ENCODE measurements at regions not wholly inside any gene's neighbourhood (a gene's known extent, or its start where the extent isn't known, plus 50 kb on each side); places are given as distances from the start of the nearest gene placed in this dataset.
"Not testable (repeated sequence)": the region's sequence is repeated elsewhere in the genome, so short reads cannot be mapped to it uniquely, and the experiment has no call there.

- DNase-seq (ENCODE audit: low spot score) (no peak), FAIRE-seq (no peak)
These were observed 1674.9 kb downstream of the REEP3 start for GRCh38 chr10:65196111-65196510.

GRCh38 chr10:65197935-65198334, 1676.7 kb downstream of the REEP3 start:
- FAIRE-seq, result no peak

GRCh38 chr10:65201491-65201890, 1680.3 kb downstream of the REEP3 start:
- FAIRE-seq (no peak), DNase-seq (ENCODE audit: low spot score) (no peak)

More at GRCh38 chr10:65197935-65198334, 1676.7 kb downstream of the REEP3 start:
- DNase-seq (ENCODE audit: low spot score), result no peak

- no peak for DNase-seq (ENCODE audit: low spot score)
- FAIRE-seq, result no peak
These were observed 1683.8 kb downstream of the REEP3 start for GRCh38 chr10:65204999-65205398.

GRCh38 chr10:65213170-65213569, 1692.0 kb downstream of the REEP3 start:
- DNase-seq (ENCODE audit: low spot score) (no peak), FAIRE-seq (no peak)

GRCh38 chr10:65219444-65219843, 1698.2 kb downstream of the REEP3 start:
- no peak for DNase-seq (ENCODE audit: low spot score)
- no peak for FAIRE-seq

- FAIRE-seq (no peak), DNase-seq (ENCODE audit: low spot score) (no peak)
These were observed 1694.7 kb upstream of the LRRTM3 start for GRCh38 chr10:65231148-65231547.

- DNase-seq (ENCODE audit: low spot score) (no peak), FAIRE-seq (no peak)
These were observed 1691.6 kb upstream of the LRRTM3 start for GRCh38 chr10:65234261-65234660.

GRCh38 chr10:65235266-65235665, 1690.6 kb upstream of the LRRTM3 start:
- FAIRE-seq (no peak), DNase-seq (ENCODE audit: low spot score) (no peak)

- DNase-seq (ENCODE audit: low spot score) (no peak), FAIRE-seq (no peak)
These were observed 1690.0 kb upstream of the LRRTM3 start for GRCh38 chr10:65235846-65236245.

- DNase-seq (ENCODE audit: low spot score) (no peak), FAIRE-seq (no peak)
These were observed 1660.3 kb upstream of the LRRTM3 start for GRCh38 chr10:65265451-65265954.

- FAIRE-seq; DNase-seq (ENCODE audit: low spot score): not testable (repeated sequence)
These were observed 1656.3 kb upstream of the LRRTM3 start for GRCh38 chr10:65269551-65269950.

- DNase-seq (ENCODE audit: low spot score) (no peak), FAIRE-seq (no peak)
These were observed 1654.9 kb upstream of the LRRTM3 start for GRCh38 chr10:65270969-65271368.

- FAIRE-seq, result no peak
- DNase-seq (ENCODE audit: low spot score), result no peak
These were observed 1652.7 kb upstream of the LRRTM3 start for GRCh38 chr10:65273115-65273514.

GRCh38 chr10:65275296-65275695, 1650.5 kb upstream of the LRRTM3 start:
- FAIRE-seq, result no peak
- DNase-seq (ENCODE audit: low spot score), result no peak

- DNase-seq (ENCODE audit: low spot score), result no peak
- FAIRE-seq, result no peak
These were observed 1641.3 kb upstream of the LRRTM3 start for GRCh38 chr10:65284495-65285041.

- FAIRE-seq; DNase-seq (ENCODE audit: low spot score): not testable (repeated sequence)
These were observed 1640.1 kb upstream of the LRRTM3 start for GRCh38 chr10:65285726-65286125.

GRCh38 chr10:65291286-65291685, 1634.5 kb upstream of the LRRTM3 start:
- no peak for FAIRE-seq

GRCh38 chr10:65292551-65292950, 1633.3 kb upstream of the LRRTM3 start:
- no peak for FAIRE-seq
- DNase-seq (ENCODE audit: low spot score), result no peak

More at GRCh38 chr10:65291286-65291685, 1634.5 kb upstream of the LRRTM3 start:
- DNase-seq (ENCODE audit: low spot score), result no peak

GRCh38 chr10:65294329-65294728, 1631.5 kb upstream of the LRRTM3 start:
- no peak for FAIRE-seq
- no peak for DNase-seq (ENCODE audit: low spot score)

GRCh38 chr10:65301181-65301580, 1624.7 kb upstream of the LRRTM3 start:
- no peak for FAIRE-seq
- no peak for DNase-seq (ENCODE audit: low spot score)

- no peak for DNase-seq (ENCODE audit: low spot score)
- no peak for FAIRE-seq
These were observed 1619.6 kb upstream of the LRRTM3 start for GRCh38 chr10:65306201-65306600.

- DNase-seq (ENCODE audit: low spot score) (no peak), FAIRE-seq (no peak)
These were observed 1613.0 kb upstream of the LRRTM3 start for GRCh38 chr10:65312876-65313275.

- DNase-seq (ENCODE audit: low spot score) (no peak), FAIRE-seq (no peak)
These were observed 1612.4 kb upstream of the LRRTM3 start for GRCh38 chr10:65313406-65313805.

Measured in RCC 7860 (cell line).